NOMO-1 treated with DMSO at 0.1 percent for 48 hours (cell line): ENCODE measurements at regions not wholly inside any gene's neighbourhood (a gene's known extent, or its start where the extent isn't known, plus 50 kb on each side); places are given as distances from the start of the nearest gene placed in this dataset.
"Not testable (repeated sequence)": the region's sequence is repeated elsewhere in the genome, so short reads cannot be mapped to it uniquely, and the experiment has no call there.

Experiments used
- DNase-seq: peaks from one replicate; lab custom pipeline; 2025; ENCODE audit not compliant: unreplicated experiment; lab: John Stamatoyannopoulos, UW

- DNase-seq = no peak
Observed at GRCh38 chr12:61213646-61214045, 1046.6 kb upstream of the USP15 start.

GRCh38 chr12:61220337-61220736 lies 1039.9 kb upstream of the USP15 start:
- no peak for DNase-seq

GRCh38 chr12:61232040-61232439 lies 1028.2 kb upstream of the USP15 start:
- no peak for DNase-seq

GRCh38 chr12:61250303-61250702 lies 1009.9 kb upstream of the USP15 start:
- no peak for DNase-seq

GRCh38 chr12:61251076-61251475 lies 1009.1 kb upstream of the USP15 start:
- no peak for DNase-seq

GRCh38 chr12:61254225-61254624 lies 1006.0 kb upstream of the USP15 start:
- DNase-seq = no peak

GRCh38 chr12:61264294-61264693 lies 995.9 kb upstream of the USP15 start:
- not testable (repeated sequence) for DNase-seq

- no peak for DNase-seq
Observed at GRCh38 chr12:61267474-61267873, 992.7 kb upstream of the USP15 start.

GRCh38 chr12:61272441-61272840 lies 987.8 kb upstream of the USP15 start:
- DNase-seq = no peak

- DNase-seq = no peak
Observed at GRCh38 chr12:61282790-61283575, 977.2 kb upstream of the USP15 start.

GRCh38 chr12:61290473-61290872 lies 969.7 kb upstream of the USP15 start:
- no peak for DNase-seq

- no peak for DNase-seq
Observed at GRCh38 chr12:61291647-61292046, 968.6 kb upstream of the USP15 start.

GRCh38 chr12:61294011-61294410 lies 966.2 kb upstream of the USP15 start:
- DNase-seq = not testable (repeated sequence)

- DNase-seq = no peak
Observed at GRCh38 chr12:61301817-61302216, 958.4 kb upstream of the USP15 start.

- DNase-seq = no peak
Observed at GRCh38 chr12:61302282-61302681, 957.9 kb upstream of the USP15 start.

- DNase-seq = no peak
Observed at GRCh38 chr12:61308220-61308619, 952.0 kb upstream of the USP15 start.

GRCh38 chr12:61311413-61311812 lies 948.8 kb upstream of the USP15 start:
- DNase-seq = no peak

- no peak for DNase-seq
Observed at GRCh38 chr12:61348871-61349270, 911.3 kb upstream of the USP15 start.

GRCh38 chr12:61355105-61355504 lies 905.1 kb upstream of the USP15 start:
- no peak for DNase-seq

GRCh38 chr12:61356485-61356884 lies 903.7 kb upstream of the USP15 start:
- DNase-seq = no peak

- DNase-seq = no peak
Observed at GRCh38 chr12:61357496-61357895, 902.7 kb upstream of the USP15 start.

GRCh38 chr12:61362037-61362436 lies 898.2 kb upstream of the USP15 start:
- no peak for DNase-seq

GRCh38 chr12:61365001-61365400 lies 895.2 kb upstream of the USP15 start:
- DNase-seq = no peak
